ENCODE measurements at regions not wholly inside any gene's neighbourhood (a gene's known extent, or its start where the extent isn't known, plus 50 kb on each side); places are given as distances from the start of the nearest gene placed in this dataset.

GRCh38 chr2:217184242-217184641 is 324.4 kb upstream of the TNP1 start:
- TF ChIP-seq CTCF (IDR thresholded peaks at IDR 0.05; ENCODE audit: borderline replicate concordance, extremely low read depth, low read length, poor library complexity, severe bottlenecking): no peak
- no peak for TF ChIP-seq EZH2 (IDR thresholded peaks at IDR 0.05; ENCODE audit: borderline replicate concordance, low read depth, low read length, severe bottlenecking)
